ENCODE measurements at regions not wholly inside any gene's neighbourhood (a gene's known extent, or its start where the extent isn't known, plus 50 kb on each side); places are given as distances from the start of the nearest gene placed in this dataset.
A peak's percentile ranks its signal among the peaks of the same experiment; 100 is the strongest.
"Not testable (repeated sequence)": the region's sequence is repeated elsewhere in the genome, so short reads cannot be mapped to it uniquely, and the experiment has no call there.

DNA sequence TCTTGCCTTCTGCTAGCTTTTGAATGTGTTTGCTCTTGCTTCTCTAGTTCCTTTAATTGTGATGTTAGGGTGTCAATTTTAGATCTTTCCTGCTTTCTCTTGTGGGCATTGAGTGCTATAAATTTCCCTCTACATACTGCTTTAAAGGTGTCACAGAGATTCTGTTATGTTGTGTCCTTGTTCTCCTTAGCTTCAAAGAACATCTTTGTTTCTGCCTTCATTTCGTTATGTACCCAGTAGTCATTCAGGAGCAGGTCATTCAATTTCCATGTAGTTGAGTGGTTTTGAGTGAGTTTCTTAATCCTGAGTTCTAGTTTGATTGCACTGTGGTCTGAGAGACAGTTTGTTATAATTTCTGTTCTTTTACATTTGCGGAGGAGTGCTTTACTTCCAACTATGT is 1639.2 kb upstream of the TMEFF2 start:
- H3K27me3 ChIP-seq (ENCODE audit: insufficient read depth); POLR2A ChIA-PET; DNase-seq; H3K9me2 ChIP-seq; H3K4me3 ChIP-seq (ENCODE audit: low read depth in 2 of 2, low read length in 1 of 2); H3K36me3 ChIP-seq (replicated peaks in 1 of 2; ENCODE audit: control insufficient read depth in 1 of 2, insufficient read depth in 2 of 2, low read length in 1 of 2); H3K4me2 ChIP-seq; H2AFZ ChIP-seq (ENCODE audit: low read depth); H3K4me1 ChIP-seq (ENCODE audit: control insufficient read depth in 1 of 2, insufficient read depth in 2 of 2, low read depth in 1 of 2, low read length in 1 of 2); H3K9me3 ChIP-seq; H3K79me2 ChIP-seq (ENCODE audit: insufficient read depth); H4K20me1 ChIP-seq (ENCODE audit: insufficient read depth); CTCF ChIA-PET: not testable (repeated sequence)
- H3K27ac ChIP-seq (ENCODE audit: low read depth in 2 of 2, low read length in 1 of 2), result peak overlapping the region in 1 of 2 experiments; percentile 89; a peak in 2 of 4 replicates
- TF ChIP-seq, protein P1, sequence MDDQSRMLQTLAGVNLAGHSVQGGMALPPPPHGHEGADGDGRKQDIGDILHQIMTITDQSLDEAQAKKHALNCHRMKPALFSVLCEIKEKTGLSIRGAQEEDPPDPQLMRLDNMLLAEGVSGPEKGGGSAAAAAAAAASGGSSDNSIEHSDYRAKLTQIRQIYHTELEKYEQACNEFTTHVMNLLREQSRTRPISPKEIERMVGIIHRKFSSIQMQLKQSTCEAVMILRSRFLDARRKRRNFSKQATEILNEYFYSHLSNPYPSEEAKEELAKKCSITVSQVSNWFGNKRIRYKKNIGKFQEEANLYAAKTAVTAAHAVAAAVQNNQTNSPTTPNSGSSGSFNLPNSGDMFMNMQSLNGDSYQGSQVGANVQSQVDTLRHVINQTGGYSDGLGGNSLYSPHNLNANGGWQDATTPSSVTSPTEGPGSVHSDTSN (IDR thresholded peaks at IDR 0.05), result 0 out of 2 replicates have a peak, but pooled peaks have one; percentile 19
- 0 out of 2 replicates have a peak, but pooled peaks have one; percentile 18 for TF ChIP-seq FOSL2 (IDR thresholded peaks at IDR 0.05; ENCODE audit: borderline replicate concordance, low read depth)
- H3K9ac ChIP-seq, result peak overlapping the region; percentile 52; the same call in 1 of the 2 replicates
- peaks cover 31% of the 10 kb centered on the region for H3F3A ChIP-seq (replicated peaks; ENCODE audit: insufficient read depth)
- 3% methylated on average over 2 of the region's 2 CpGs for WGBS (ENCODE audit: low lambda C conversion rate)

DNA sequence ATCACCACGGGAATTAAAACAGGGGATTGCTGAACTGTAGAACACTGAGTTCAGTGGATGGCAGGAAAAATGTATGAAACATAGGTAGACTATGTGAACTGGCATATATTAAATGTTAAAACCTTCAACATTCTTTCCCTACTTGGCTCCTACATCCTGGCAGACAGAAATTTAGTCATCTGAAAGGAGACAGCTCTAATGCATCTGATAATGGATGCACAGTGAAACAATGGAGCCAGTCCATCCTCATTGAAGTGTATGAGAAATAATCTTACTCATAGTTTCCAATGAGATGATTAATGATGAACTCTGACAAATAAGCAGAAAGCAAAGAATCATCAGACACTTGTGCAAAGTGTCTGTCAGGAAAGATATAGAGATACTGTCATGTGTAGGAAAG is 1629.7 kb upstream of the TMEFF2 start:
- peak overlapping the region; percentile 54; the same call in 1 of the 2 replicates for H3K9ac ChIP-seq
- H3K4me2 ChIP-seq, result no peak overlapping the region
- H2AFZ ChIP-seq (ENCODE audit: low read depth), result no peak overlapping the region
- peaks cover 0 to 7% of the 10 kb centered on the region in 2 experiments; a peak in 1 of 4 replicates for H3K4me1 ChIP-seq (ENCODE audit: control insufficient read depth in 1 of 2, insufficient read depth in 2 of 2, low read depth in 1 of 2, low read length in 1 of 2)
- no peaks in the 10 kb centered on the region for H3K79me2 ChIP-seq (ENCODE audit: insufficient read depth)
- no peaks in the 10 kb centered on the region for H3K9me2 ChIP-seq
- peaks cover 0 to 10% of the 10 kb centered on the region in 2 experiments for H3K36me3 ChIP-seq (replicated peaks in 1 of 2; ENCODE audit: control insufficient read depth in 1 of 2, insufficient read depth in 2 of 2, low read length in 1 of 2)
- H3K9me3 ChIP-seq, result peaks cover 13% of the 10 kb centered on the region
- POLR2A ChIA-PET, result no interaction called here
- TF ChIP-seq, protein P1 (IDR thresholded peaks at IDR 0.05), result peak; percentile 86
- TF ChIP-seq TEAD4 (IDR thresholded peaks at IDR 0.05; ENCODE audit: borderline replicate concordance, insufficient read depth), result peak; percentile 78
- TF ChIP-seq EP300 (IDR thresholded peaks at IDR 0.05; ENCODE audit: borderline replicate concordance in 1 of 2, low read depth in 1 of 2, low read length in 1 of 2), result peak in 1 of 2 experiments; percentile 92; a peak in 2 of 4 replicates
- no peak for TF ChIP-seq CHD2 (IDR thresholded peaks at IDR 0.05; ENCODE audit: low read length, partially characterized antibody)
- TF ChIP-seq, protein P2, sequence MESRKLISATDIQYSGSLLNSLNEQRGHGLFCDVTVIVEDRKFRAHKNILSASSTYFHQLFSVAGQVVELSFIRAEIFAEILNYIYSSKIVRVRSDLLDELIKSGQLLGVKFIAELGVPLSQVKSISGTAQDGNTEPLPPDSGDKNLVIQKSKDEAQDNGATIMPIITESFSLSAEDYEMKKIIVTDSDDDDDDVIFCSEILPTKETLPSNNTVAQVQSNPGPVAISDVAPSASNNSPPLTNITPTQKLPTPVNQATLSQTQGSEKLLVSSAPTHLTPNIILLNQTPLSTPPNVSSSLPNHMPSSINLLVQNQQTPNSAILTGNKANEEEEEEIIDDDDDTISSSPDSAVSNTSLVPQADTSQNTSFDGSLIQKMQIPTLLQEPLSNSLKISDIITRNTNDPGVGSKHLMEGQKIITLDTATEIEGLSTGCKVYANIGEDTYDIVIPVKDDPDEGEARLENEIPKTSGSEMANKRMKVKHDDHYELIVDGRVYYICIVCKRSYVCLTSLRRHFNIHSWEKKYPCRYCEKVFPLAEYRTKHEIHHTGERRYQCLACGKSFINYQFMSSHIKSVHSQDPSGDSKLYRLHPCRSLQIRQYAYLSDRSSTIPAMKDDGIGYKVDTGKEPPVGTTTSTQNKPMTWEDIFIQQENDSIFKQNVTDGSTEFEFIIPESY (IDR thresholded peaks at IDR 0.05; ENCODE audit: borderline replicate concordance, low read depth), result no peak
- peak; percentile 23; the same call in 1 of the 2 replicates for TF ChIP-seq RXRA (IDR thresholded peaks at IDR 0.05; ENCODE audit: borderline replicate concordance, low read depth)
- no peak for TF ChIP-seq NRF1 (IDR thresholded peaks at IDR 0.05; ENCODE audit: low read depth, low read length)
- no peak for TF ChIP-seq TAF1 (IDR thresholded peaks at IDR 0.05; ENCODE audit: borderline replicate concordance, low read depth, low read length)
- peak; percentile 39; the same call in 1 of the 2 replicates for TF ChIP-seq MEF2A (IDR thresholded peaks at IDR 0.05; ENCODE audit: borderline replicate concordance, low read depth)
- peak; percentile 85 for TF ChIP-seq TCF12 (IDR thresholded peaks at IDR 0.05)
- peak; percentile 85 for TF ChIP-seq NFIC (IDR thresholded peaks at IDR 0.05; ENCODE audit: borderline replicate concordance)
- TF ChIP-seq JUND (IDR thresholded peaks at IDR 0.05), result peak; percentile 86
- TF ChIP-seq, protein P3, sequence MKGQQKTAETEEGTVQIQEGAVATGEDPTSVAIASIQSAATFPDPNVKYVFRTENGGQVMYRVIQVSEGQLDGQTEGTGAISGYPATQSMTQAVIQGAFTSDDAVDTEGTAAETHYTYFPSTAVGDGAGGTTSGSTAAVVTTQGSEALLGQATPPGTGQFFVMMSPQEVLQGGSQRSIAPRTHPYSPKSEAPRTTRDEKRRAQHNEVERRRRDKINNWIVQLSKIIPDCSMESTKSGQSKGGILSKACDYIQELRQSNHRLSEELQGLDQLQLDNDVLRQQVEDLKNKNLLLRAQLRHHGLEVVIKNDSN (IDR thresholded peaks at IDR 0.05; ENCODE audit: borderline replicate concordance, low read depth), result no peak
- TF ChIP-seq FOXM1 (IDR thresholded peaks at IDR 0.05; ENCODE audit: low read depth), result peak; percentile 61; the same call in 1 of the 2 replicates
- TF ChIP-seq FOSL2 (IDR thresholded peaks at IDR 0.05; ENCODE audit: borderline replicate concordance, low read depth), result peak; percentile 62; the same call in 1 of the 2 replicates
- no peak for TF ChIP-seq POLR2AphosphoS5 (IDR thresholded peaks at IDR 0.05; ENCODE audit: low read depth, low read length)
- WGBS (ENCODE audit: low lambda C conversion rate), result 0% methylated on average over 1 of the region's 1 CpG
- CTCF ChIA-PET, result no interaction called here
- no peak for DNase-seq
- H3K27ac ChIP-seq (ENCODE audit: low read depth in 2 of 2, low read length in 1 of 2), result peak overlapping the region in 1 of 2 experiments; percentile 89; a peak in 2 of 4 replicates
- H3K4me3 ChIP-seq (ENCODE audit: low read depth in 2 of 2, low read length in 1 of 2), result no peak overlapping the region
- H3K27me3 ChIP-seq (ENCODE audit: insufficient read depth), result no peaks in the 10 kb centered on the region
- H3F3A ChIP-seq (replicated peaks; ENCODE audit: insufficient read depth), result peaks cover 20% of the 10 kb centered on the region
- H4K20me1 ChIP-seq (ENCODE audit: insufficient read depth), result no peaks in the 10 kb centered on the region
